ENCODE measurements at regions not wholly inside any gene's neighbourhood (a gene's known extent, or its start where the extent isn't known, plus 50 kb on each side); places are given as distances from the start of the nearest gene placed in this dataset.

GRCh38 chr6:133185731-133186130 lies 55.4 kb upstream of the EYA4 start:
- DNase-seq (ENCODE audit: low spot score): no peak

- DNase-seq (ENCODE audit: low spot score): no peak
Observed at GRCh38 chr6:133187114-133187513, 54.0 kb upstream of the EYA4 start.

GRCh38 chr6:133187657-133188453 lies 53.3 kb upstream of the EYA4 start:
- no peak for DNase-seq (ENCODE audit: low spot score)

- DNase-seq (ENCODE audit: low spot score): no peak
Observed at GRCh38 chr6:133190912-133191311, 50.2 kb upstream of the EYA4 start.

- no peak for DNase-seq (ENCODE audit: low spot score)
Observed at GRCh38 chr6:133191323-133191722, 49.8 kb upstream of the EYA4 start.

Data from CD4-positive, alpha-beta T cell treated with Interleukin-2 at 100 ng/mL for 4 hours (primary cell).